Mesodermal cell (in vitro differentiated cells): ENCODE measurements at regions not wholly inside any gene's neighbourhood (a gene's known extent, or its start where the extent isn't known, plus 50 kb on each side); places are given as distances from the start of the nearest gene placed in this dataset.

Experiments used
- H3K27ac ChIP-seq: 2 replicates; pipeline ENCODE4 v1.7.0; 2013; ENCODE audit warnings: mild to moderate bottlenecking, low read depth, low read length, moderate library complexity; ENCODE audit not compliant: severe bottlenecking
- H3K36me3 ChIP-seq: 2 replicates; pipeline ENCODE4 v1.7.1; 2013; ENCODE audit warnings: mild to moderate bottlenecking, low read length, moderate library complexity; ENCODE audit not compliant: control insufficient read depth, insufficient read depth
- H3K4me1 ChIP-seq: one replicate; pipeline ENCODE4 v1.7.1; 2013; ENCODE audit warnings: mild to moderate bottlenecking, low read length; ENCODE audit not compliant: insufficient read depth, control insufficient read depth, poor library complexity, severe bottlenecking
- H3K4me3 ChIP-seq: 2 replicates; pipeline ENCODE4 v1.7.0; 2013; ENCODE audit warnings: low read length, control low read depth, mild to moderate bottlenecking; ENCODE audit not compliant: insufficient read depth, poor library complexity, severe bottlenecking; ENCODE audit errors: extremely low read depth
- H3K9me3 ChIP-seq: 2 replicates; pipeline ENCODE4 v1.7.1; 2013; ENCODE audit warnings: mild to moderate bottlenecking, low read length, moderate library complexity; ENCODE audit not compliant: control insufficient read depth
- WGBS, 2 experiments: methylation state at CpG; one replicate each; pipeline ENCODE4 v1.1.5; 2013; ENCODE audit warnings: missing lambda C conversion rate in 2 of 2; ENCODE audit not compliant: insufficient coverage in 2 of 2; 5-methylcytosine and 5-hydroxymethylcytosine counted together

GRCh38 chr10:105990529-105990928, 1174.0 kb downstream of the SORCS1 start:
- WGBS, 2 experiments = 93% methylated on average over 2 of the region's 2 CpGs; no CpG with 5 or more reads in 1 of the 2 experiments

GRCh38 chr10:105989995-105990394, 1174.5 kb downstream of the SORCS1 start:
- no peak overlapping the region for H3K27ac ChIP-seq
- H3K4me3 ChIP-seq = no peak overlapping the region
- WGBS, 2 experiments = 97 to 100% methylated on average over 2 to 3 of the region's 3 CpGs
- H3K4me1 ChIP-seq = no peaks in the 10 kb centered on the region
- no peaks in the 10 kb centered on the region for H3K36me3 ChIP-seq
- no peaks in the 10 kb centered on the region for H3K9me3 ChIP-seq

More at GRCh38 chr10:105990529-105990928, 1174.0 kb downstream of the SORCS1 start:
- H3K9me3 ChIP-seq = no peaks in the 10 kb centered on the region
- H3K36me3 ChIP-seq = no peaks in the 10 kb centered on the region
- no peak overlapping the region for H3K4me3 ChIP-seq
- no peaks in the 10 kb centered on the region for H3K4me1 ChIP-seq
- no peak overlapping the region for H3K27ac ChIP-seq

GRCh38 chr10:105988848-105989247, 1175.7 kb downstream of the SORCS1 start:
- H3K36me3 ChIP-seq = no peaks in the 10 kb centered on the region
- no peaks in the 10 kb centered on the region for H3K9me3 ChIP-seq
- no peak overlapping the region for H3K4me3 ChIP-seq
- H3K4me1 ChIP-seq = no peaks in the 10 kb centered on the region
- H3K27ac ChIP-seq = no peak overlapping the region
- 100% methylated on average over 1 of the region's 1 CpG; no CpG with 5 or more reads in 1 of the 2 experiments for WGBS, 2 experiments

GRCh38 chr10:105986912-105987635, 1177.4 kb downstream of the SORCS1 start:
- Histone ChIP-seq H3K27ac (no peak overlapping the region), H3K4me1 (no peaks in the 10 kb centered on the region), H3K4me3 (no peak overlapping the region), H3K9me3 (no peaks in the 10 kb centered on the region), H3K36me3 (no peaks in the 10 kb centered on the region)
- 50% methylated on average over 1 of the region's 3 CpGs; no CpG with 5 or more reads in 1 of the 2 experiments for WGBS, 2 experiments

- WGBS, 2 experiments = no CpG with 5 or more reads among the region's 2 CpGs
Observed at GRCh38 chr10:105986486-105986885, 1178.0 kb downstream of the SORCS1 start.

GRCh38 chr10:105982735-105983134, 1181.8 kb downstream of the SORCS1 start:
- H3K27ac ChIP-seq = no peak overlapping the region
- no peaks in the 10 kb centered on the region for H3K4me1 ChIP-seq
- no peak overlapping the region for H3K4me3 ChIP-seq
- WGBS, 2 experiments = 100% methylated on average over 1 of the region's 3 CpGs; no CpG with 5 or more reads in 1 of the 2 experiments
- H3K9me3 ChIP-seq = no peaks in the 10 kb centered on the region
- no peaks in the 10 kb centered on the region for H3K36me3 ChIP-seq

More at GRCh38 chr10:105986486-105986885, 1178.0 kb downstream of the SORCS1 start:
- Histone ChIP-seq H3K27ac (no peak overlapping the region), H3K4me1 (no peaks in the 10 kb centered on the region), H3K36me3 (no peaks in the 10 kb centered on the region), H3K9me3 (no peaks in the 10 kb centered on the region), H3K4me3 (no peak overlapping the region)

- no peaks in the 10 kb centered on the region for H3K36me3 ChIP-seq
- no peaks in the 10 kb centered on the region for H3K9me3 ChIP-seq
- WGBS, 2 experiments = 84 to 86% methylated on average over 2 of the region's 2 CpGs
- H3K4me1 ChIP-seq = no peaks in the 10 kb centered on the region
- no peak overlapping the region for H3K4me3 ChIP-seq
- no peak overlapping the region for H3K27ac ChIP-seq
Observed at GRCh38 chr10:105981679-105982078, 1182.8 kb downstream of the SORCS1 start.

- no peak overlapping the region for H3K4me3 ChIP-seq
- WGBS, 2 experiments = 41 to 68% methylated on average over 2 to 4 of the region's 7 CpGs
- no peaks in the 10 kb centered on the region for H3K9me3 ChIP-seq
- no peaks in the 10 kb centered on the region for H3K36me3 ChIP-seq
- no peaks in the 10 kb centered on the region for H3K4me1 ChIP-seq
- H3K27ac ChIP-seq = no peak overlapping the region
Observed at GRCh38 chr10:105974803-105975456, 1189.6 kb downstream of the SORCS1 start.

GRCh38 chr10:105973902-105974301, 1190.6 kb downstream of the SORCS1 start:
- no peak overlapping the region for H3K27ac ChIP-seq
- WGBS, 2 experiments = 86% methylated on average over 4 of the region's 5 CpGs; no CpG with 5 or more reads in 1 of the 2 experiments
- H3K4me3 ChIP-seq = no peak overlapping the region
- no peaks in the 10 kb centered on the region for H3K9me3 ChIP-seq
- H3K36me3 ChIP-seq = no peaks in the 10 kb centered on the region
- no peaks in the 10 kb centered on the region for H3K4me1 ChIP-seq

GRCh38 chr10:105973360-105973759, 1191.1 kb downstream of the SORCS1 start:
- H3K36me3 ChIP-seq = no peaks in the 10 kb centered on the region
- WGBS, 2 experiments = 53 to 57% methylated on average over 3 to 4 of the region's 4 CpGs
- no peak overlapping the region for H3K4me3 ChIP-seq
- no peak overlapping the region for H3K27ac ChIP-seq
- H3K4me1 ChIP-seq = no peaks in the 10 kb centered on the region
- H3K9me3 ChIP-seq = no peaks in the 10 kb centered on the region

GRCh38 chr10:105971460-105971859, 1193.0 kb downstream of the SORCS1 start:
- H3K4me3 ChIP-seq = no peak overlapping the region
- WGBS, 2 experiments = 80% methylated on average over 1 of the region's 2 CpGs; no CpG with 5 or more reads in 1 of the 2 experiments
- no peaks in the 10 kb centered on the region for H3K36me3 ChIP-seq
- H3K27ac ChIP-seq = no peak overlapping the region
- H3K9me3 ChIP-seq = no peaks in the 10 kb centered on the region
- no peaks in the 10 kb centered on the region for H3K4me1 ChIP-seq
